Choroid plexus epithelial cell (primary cell): ENCODE measurements at regions not wholly inside any gene's neighbourhood (a gene's known extent, or its start where the extent isn't known, plus 50 kb on each side); places are given as distances from the start of the nearest gene placed in this dataset.

Experiments used
- DNase-seq: peaks from one replicate; pipeline ENCODE4 v3.0.0-alpha.2; 2010; ENCODE audit warnings: low read depth
- H3K4me3 ChIP-seq: 2 replicates; pipeline ENCODE4 v1.5.1; 2011; ENCODE audit warnings: low read depth, mild to moderate bottlenecking, control low read depth, low read length, moderate library complexity
- TF ChIP-seq, protein P1 (sequence below): conservative IDR thresholded peaks from 2 replicates; pipeline ENCODE4 v1.5.1; 2011; ENCODE audit warnings: low read depth, mild to moderate bottlenecking, control low read depth, inconsistent platforms, low read length, moderate library complexity

DNA sequence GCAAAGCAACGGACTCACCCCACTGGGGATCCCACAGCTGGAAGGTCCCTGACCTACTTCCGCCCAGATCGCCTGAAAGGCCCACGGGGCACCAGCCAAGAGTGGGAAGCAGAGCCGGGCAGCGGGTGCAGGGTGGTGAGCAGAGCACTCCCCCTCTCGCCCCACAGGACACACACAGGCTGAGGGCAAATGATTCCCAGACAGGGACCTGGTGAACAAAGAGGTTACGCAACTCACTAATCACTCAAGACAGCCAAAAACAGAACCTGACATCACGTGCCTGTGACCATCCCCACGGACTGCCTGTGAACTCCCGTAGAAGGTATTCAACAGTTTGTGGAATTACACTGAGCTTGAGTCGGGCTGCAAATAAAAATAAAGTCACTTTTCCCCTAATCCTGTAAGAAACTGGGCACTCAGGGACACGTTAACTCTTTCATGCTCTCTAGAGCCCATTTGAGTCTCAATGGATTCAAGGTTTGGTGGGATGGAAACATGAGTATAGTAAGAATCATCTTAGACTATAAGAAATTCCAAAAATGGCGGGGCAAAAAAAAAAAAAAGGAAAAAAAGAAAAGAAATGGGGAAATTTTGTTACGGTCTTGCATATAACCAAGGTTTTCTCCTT is 396.1 kb downstream of the SOX9 start:
- DNase-seq: peak; percentile 37
- H3K4me3 ChIP-seq: no peak overlapping the region
- TF ChIP-seq, protein P1, sequence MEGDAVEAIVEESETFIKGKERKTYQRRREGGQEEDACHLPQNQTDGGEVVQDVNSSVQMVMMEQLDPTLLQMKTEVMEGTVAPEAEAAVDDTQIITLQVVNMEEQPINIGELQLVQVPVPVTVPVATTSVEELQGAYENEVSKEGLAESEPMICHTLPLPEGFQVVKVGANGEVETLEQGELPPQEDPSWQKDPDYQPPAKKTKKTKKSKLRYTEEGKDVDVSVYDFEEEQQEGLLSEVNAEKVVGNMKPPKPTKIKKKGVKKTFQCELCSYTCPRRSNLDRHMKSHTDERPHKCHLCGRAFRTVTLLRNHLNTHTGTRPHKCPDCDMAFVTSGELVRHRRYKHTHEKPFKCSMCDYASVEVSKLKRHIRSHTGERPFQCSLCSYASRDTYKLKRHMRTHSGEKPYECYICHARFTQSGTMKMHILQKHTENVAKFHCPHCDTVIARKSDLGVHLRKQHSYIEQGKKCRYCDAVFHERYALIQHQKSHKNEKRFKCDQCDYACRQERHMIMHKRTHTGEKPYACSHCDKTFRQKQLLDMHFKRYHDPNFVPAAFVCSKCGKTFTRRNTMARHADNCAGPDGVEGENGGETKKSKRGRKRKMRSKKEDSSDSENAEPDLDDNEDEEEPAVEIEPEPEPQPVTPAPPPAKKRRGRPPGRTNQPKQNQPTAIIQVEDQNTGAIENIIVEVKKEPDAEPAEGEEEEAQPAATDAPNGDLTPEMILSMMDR: no peak

DNA sequence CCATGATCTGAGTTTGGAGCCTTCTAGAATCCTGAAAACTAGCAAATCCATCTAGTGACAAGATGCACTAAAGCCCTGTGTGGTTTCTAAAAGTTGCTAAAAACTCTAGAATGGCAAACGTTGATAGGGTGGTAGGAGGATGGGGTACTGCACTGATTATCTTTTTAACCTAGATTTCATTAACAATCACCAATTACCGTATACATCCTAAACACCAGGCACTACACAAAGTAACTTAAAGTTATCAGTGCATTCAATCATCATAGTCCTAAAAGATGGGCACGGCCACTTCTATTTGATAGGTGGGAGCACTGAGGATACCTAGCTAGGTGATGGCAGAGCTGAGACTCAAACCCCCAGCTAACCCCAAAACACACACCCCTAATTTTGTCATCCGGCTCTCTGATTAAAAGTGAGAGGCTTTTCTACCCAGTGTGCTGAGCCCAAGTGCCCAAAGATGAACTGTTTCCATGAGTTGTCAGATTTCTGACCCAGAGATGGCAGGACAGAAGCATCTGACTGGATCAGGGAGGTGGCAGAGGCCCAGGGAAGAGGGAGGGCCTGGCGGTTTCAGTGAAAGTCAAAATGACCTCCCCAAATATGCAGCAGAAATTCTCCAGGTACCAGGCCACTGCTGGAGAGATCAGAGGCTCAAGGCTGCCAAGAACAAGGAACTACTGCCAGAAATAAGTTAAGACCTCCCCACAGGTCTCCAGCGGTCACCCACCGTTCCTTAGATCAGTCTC is 396.8 kb downstream of the SOX9 start:
- H3K4me3 ChIP-seq: no peak overlapping the region
- DNase-seq: no peak
- TF ChIP-seq, protein P1: no peak

DNA sequence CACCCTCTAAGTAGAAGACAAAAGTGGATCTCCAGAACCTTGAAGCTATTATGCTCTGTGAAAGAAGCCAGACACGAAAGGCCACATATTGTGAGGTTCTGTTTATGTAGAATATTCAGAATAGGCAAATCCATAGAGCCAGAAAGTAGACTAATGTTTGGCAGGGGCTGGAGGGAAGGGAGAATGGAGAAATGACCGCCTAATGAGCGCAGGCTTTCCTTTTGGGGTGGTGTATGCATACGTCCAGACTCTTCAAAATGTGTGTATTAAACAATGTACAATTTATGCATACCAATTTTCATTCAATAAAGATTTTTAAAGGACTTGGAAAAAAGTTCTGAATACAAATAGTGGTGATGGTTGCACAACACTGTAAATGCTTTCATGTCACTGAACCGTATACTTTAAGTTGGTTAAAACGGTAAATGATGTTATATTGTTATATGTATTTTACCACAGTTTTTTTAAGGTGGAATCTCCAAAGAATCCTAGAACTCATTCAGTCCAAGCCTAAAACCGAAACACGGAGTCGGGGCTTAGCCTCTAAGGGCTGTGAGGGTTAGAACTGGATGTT is 397.4 kb downstream of the SOX9 start:
- no peak overlapping the region for H3K4me3 ChIP-seq
- DNase-seq: no peak
- TF ChIP-seq, protein P1: no peak

DNA sequence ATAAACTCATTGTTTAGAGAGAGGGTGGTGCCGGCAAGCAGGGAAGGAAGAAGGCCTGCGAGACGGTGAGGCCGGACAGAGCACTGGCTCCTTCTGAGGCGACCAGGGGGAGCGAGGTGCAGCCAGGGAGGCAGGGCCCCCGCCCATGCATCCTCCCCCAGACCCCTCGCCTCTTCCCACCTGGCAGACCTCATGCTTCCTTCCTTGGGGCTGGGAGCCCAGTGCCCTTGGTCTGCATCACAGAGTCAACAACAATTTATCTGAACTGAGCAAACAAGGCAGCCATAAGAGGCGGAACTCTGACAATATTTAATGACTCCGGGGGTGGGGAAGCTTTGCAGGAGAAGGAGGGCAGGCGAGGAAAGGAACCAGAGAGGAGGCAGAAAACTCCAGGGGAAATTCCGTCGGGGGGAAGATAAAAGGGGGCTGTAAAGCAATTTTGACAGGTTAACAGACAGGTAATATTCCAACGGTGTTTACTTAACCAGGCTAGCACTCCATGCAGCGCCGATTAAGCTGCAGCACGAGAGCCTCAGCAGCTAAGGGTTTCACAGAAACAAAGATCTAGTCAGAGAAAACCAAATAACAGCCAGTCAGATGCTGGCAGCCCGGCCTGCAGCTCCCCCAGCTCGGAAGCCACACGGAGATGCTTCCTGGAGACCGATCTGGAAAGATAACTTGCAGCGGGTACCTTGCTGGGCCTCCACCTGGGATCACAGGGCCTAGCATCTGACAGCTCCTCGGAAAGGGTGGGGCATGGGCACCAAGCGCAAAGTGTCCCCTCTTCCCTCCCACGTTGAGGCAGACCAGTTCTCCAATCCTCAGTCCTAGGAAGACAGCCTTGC is 398.2 kb downstream of the SOX9 start:
- no peak for DNase-seq
- no peak overlapping the region for H3K4me3 ChIP-seq
- TF ChIP-seq, protein P1: no peak

DNA sequence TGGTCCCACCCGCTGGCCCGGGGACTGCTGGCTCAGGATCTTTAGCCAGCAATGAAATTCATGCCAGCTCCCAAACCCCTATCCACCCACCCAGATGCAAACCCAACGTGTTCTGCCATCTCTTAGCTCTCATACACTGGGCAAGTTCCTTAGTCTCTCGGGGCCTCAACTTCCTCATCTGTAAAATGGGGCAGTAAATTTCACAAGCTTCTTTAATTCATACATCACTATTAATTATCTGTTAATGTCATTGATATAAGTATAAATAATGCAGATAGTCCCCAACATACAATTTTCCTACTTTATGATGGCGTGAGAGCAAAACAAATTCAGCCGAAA is 398.7 kb downstream of the SOX9 start:
- TF ChIP-seq, protein P1: no peak
- no peak overlapping the region for H3K4me3 ChIP-seq
- no peak for DNase-seq

DNA sequence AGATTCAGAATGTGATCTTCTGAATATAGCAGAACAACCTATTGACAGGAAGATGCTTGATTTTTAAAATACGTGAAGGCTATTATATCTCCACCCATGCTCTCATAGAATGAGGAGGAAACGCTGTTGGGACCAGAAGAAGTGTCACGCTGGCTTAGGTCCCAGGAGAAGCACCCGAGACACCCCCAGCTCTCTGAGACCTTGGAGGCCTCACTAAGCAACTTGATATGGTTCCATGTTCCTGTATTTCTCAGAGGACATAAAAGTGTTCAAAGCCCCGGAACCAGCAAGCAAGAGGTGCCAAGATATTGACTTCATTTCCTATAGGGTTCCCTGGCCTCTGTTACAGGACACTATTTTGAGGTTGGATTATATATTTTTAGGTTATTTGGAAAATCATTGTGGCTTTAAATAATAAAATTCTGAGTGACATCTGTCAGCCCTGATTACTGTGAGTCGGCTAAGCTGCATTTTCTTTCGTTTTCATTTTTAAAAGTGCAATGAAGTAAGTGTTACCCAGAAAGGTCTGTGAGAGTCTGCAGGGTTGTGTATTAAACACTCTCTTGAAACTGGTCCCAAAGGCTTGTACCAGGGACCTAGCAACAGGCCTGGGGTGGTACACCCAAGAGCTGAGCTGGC is 400.0 kb downstream of the SOX9 start:
- H3K4me3 ChIP-seq: no peak overlapping the region
- no peak for DNase-seq
- TF ChIP-seq, protein P1: no peak
